ENCODE measurements at regions not wholly inside any gene's neighbourhood (a gene's known extent, or its start where the extent isn't known, plus 50 kb on each side); places are given as distances from the start of the nearest gene placed in this dataset.

DNA sequence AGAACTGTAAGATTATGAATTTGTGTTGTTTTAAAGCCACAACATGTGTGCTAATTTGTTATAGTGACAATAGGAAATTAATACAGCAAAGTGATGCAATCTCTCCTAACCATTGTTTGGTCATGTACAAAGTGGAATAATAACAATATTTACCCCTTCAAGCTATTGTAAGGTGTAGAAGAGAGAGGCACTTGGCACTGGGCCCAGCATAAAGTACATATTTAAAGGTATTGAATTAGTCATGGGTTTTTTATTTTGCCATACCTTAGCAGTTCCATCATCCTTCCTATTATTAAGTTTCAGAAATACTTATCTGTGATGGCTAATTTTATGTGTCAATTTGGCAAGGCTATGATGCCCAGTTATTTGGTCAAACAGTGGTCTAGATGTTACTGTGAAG is 322.4 kb upstream of the TSHZ2 start:
- TF ChIP-seq CREB1 (CRISPR knock-in tag; IDR thresholded peaks at IDR 0.05) (no peak), MXD4 (CRISPR knock-in tag; IDR thresholded peaks at IDR 0.05; ENCODE audit: borderline replicate concordance) (no peak), CTCF (IDR thresholded peaks at IDR 0.05) (no peak), CBFB (CRISPR knock-in tag; IDR thresholded peaks at IDR 0.05; ENCODE audit: low read depth) (no peak), JUN (CRISPR knock-in tag; IDR thresholded peaks at IDR 0.05) (no peak)

All from WTC11 (cell line).